ENCODE measurements at regions not wholly inside any gene's neighbourhood (a gene's known extent, or its start where the extent isn't known, plus 50 kb on each side); places are given as distances from the start of the nearest gene placed in this dataset.
"Not testable (repeated sequence)": the region's sequence is repeated elsewhere in the genome, so short reads cannot be mapped to it uniquely, and the experiment has no call there.

DNA sequence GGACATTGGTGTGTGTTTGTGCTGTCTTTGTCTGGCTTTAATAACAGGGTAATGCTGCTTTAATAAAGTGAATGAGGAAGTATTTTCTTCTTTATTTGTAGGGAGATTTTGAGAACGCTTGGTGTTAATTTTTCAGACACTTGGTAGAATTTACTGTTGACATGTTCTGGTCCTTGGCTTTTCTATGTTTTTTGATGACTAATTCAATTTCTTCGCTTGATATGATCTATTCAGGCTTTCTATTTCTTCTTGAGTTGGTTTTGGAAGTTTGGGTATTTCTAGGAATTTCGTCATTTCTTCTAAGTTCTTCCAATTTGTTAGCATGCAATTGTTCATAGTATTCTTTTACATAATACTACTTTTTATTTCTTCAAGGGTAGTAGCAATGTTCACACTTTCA lies 167.8 kb downstream of the TTC6 start:
- Histone ChIP-seq H4K20me1 (ENCODE audit: low read depth, low read length) (no peaks in the 10 kb centered on the region), H3K9ac (ENCODE audit: low read length) (no peak overlapping the region), H3K4me2 (ENCODE audit: low read depth, low read length, poor library complexity, severe bottlenecking) (no peak overlapping the region), H3K9me3 (ENCODE audit: insufficient read depth, low read length) (no peaks in the 10 kb centered on the region), H3K9me2 (replicated peaks; ENCODE audit: insufficient read depth, low read length) (no peaks in the 10 kb centered on the region), H3K4me3 (ENCODE audit: insufficient read depth, low read length, poor library complexity, severe bottlenecking) (no peak overlapping the region), H3K36me3 (ENCODE audit: low read length) (no peaks in the 10 kb centered on the region), H2AFZ (ENCODE audit: low read depth, low read length, severe bottlenecking) (no peak overlapping the region), H3F3A (ENCODE audit: insufficient read depth) (no peaks in the 10 kb centered on the region), H3K27ac (ENCODE audit: low read depth, low read length) (no peak overlapping the region), H3K27me3 (ENCODE audit: low read length) (no peaks in the 10 kb centered on the region), H3K79me2 (ENCODE audit: insufficient read depth, low read length) (no peaks in the 10 kb centered on the region)
- TF ChIP-seq, protein P1, sequence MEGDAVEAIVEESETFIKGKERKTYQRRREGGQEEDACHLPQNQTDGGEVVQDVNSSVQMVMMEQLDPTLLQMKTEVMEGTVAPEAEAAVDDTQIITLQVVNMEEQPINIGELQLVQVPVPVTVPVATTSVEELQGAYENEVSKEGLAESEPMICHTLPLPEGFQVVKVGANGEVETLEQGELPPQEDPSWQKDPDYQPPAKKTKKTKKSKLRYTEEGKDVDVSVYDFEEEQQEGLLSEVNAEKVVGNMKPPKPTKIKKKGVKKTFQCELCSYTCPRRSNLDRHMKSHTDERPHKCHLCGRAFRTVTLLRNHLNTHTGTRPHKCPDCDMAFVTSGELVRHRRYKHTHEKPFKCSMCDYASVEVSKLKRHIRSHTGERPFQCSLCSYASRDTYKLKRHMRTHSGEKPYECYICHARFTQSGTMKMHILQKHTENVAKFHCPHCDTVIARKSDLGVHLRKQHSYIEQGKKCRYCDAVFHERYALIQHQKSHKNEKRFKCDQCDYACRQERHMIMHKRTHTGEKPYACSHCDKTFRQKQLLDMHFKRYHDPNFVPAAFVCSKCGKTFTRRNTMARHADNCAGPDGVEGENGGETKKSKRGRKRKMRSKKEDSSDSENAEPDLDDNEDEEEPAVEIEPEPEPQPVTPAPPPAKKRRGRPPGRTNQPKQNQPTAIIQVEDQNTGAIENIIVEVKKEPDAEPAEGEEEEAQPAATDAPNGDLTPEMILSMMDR (IDR thresholded peaks at IDR 0.05; ENCODE audit: insufficient read depth, low read length, poor library complexity, severe bottlenecking), result no peak
- TF ChIP-seq EZH2phosphoT487 (conservative IDR thresholded peaks at IDR 0.05; ENCODE audit: low read length), result no peak

DNA sequence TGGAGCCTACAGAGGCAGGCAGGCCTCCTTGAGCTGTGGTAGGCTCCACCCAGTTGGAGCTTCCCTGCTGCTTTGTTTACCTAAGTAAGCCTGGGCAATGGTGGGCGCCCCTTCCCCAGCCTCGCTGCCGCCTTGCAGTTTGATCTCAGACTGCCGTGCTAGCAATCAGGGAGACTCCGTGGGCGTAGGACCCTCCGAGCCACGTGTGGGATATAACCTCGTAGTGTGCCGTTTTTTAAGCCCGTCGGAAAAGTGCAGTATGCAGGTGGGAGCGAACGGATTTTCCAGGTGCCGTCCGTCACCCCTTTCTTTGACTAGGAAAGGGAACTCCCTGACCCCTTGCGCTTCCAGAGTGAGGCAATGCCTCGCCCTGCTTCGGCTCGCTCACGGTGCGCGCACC lies 176.9 kb downstream of the TTC6 start:
- not testable (repeated sequence) for H3K4me2 ChIP-seq (ENCODE audit: low read depth, low read length, poor library complexity, severe bottlenecking); H3F3A ChIP-seq (ENCODE audit: insufficient read depth); H3K27me3 ChIP-seq (ENCODE audit: low read length); H4K20me1 ChIP-seq (ENCODE audit: low read depth, low read length); H3K27ac ChIP-seq (ENCODE audit: low read depth, low read length); H3K9me3 ChIP-seq (ENCODE audit: insufficient read depth, low read length); H3K9me2 ChIP-seq (replicated peaks; ENCODE audit: insufficient read depth, low read length); H3K36me3 ChIP-seq (ENCODE audit: low read length); H3K9ac ChIP-seq (ENCODE audit: low read length); H3K79me2 ChIP-seq (ENCODE audit: insufficient read depth, low read length); H2AFZ ChIP-seq (ENCODE audit: low read depth, low read length, severe bottlenecking); H3K4me3 ChIP-seq (ENCODE audit: insufficient read depth, low read length, poor library complexity, severe bottlenecking)

DNA sequence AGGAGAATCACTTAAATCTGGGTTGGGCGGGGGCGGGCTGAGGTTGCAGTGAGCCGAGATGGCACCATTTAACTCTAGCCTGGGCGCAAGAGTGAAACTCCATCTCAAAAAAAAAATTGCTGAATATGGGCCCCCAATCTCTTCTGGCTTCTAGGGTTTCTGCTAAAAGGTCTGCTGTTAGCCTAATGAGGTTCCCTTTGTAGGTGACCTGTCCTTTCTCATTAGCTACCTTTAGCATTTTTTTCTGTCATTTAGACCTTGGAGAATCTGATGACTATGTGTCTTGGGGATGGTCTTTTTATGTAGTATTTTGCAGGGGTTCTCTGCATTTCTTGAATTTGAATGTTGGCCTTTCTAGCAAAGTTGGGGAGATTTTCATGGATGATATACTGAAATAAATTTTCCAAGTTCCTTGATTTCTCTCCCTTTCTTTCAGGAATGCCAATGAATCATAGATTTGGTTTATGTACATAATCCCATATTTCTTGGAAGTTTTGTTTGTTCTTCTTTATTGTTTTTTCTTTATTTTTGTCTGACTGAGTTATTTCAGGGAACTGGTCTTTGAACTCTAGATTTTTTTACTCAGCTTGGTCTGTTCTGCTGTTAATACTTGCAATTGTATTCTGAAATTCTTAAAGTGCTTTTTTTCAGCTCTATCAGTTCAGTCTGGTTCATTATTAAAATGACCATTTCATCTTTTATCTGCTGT lies 181.5 kb downstream of the TTC6 start:
- H3K9me2 ChIP-seq (replicated peaks; ENCODE audit: insufficient read depth, low read length), result no peaks in the 10 kb centered on the region

More for the DNA sequence above, 181.5 kb downstream of the TTC6 start:
- Histone ChIP-seq H3K36me3 (ENCODE audit: low read length) (no peaks in the 10 kb centered on the region), H3K79me2 (ENCODE audit: insufficient read depth, low read length) (no peaks in the 10 kb centered on the region), H3F3A (ENCODE audit: insufficient read depth) (no peaks in the 10 kb centered on the region), H3K27me3 (ENCODE audit: low read length) (no peaks in the 10 kb centered on the region), H3K4me3 (ENCODE audit: insufficient read depth, low read length, poor library complexity, severe bottlenecking) (no peak overlapping the region), H3K9ac (ENCODE audit: low read length) (no peak overlapping the region), H3K9me3 (ENCODE audit: insufficient read depth, low read length) (no peaks in the 10 kb centered on the region), H2AFZ (ENCODE audit: low read depth, low read length, severe bottlenecking) (no peak overlapping the region), H3K27ac (ENCODE audit: low read depth, low read length) (no peak overlapping the region), H3K4me2 (ENCODE audit: low read depth, low read length, poor library complexity, severe bottlenecking) (no peak overlapping the region), H4K20me1 (ENCODE audit: low read depth, low read length) (no peaks in the 10 kb centered on the region)
- TF ChIP-seq EZH2phosphoT487 (conservative IDR thresholded peaks at IDR 0.05; ENCODE audit: low read length), result no peak
- TF ChIP-seq, protein P1 (IDR thresholded peaks at IDR 0.05; ENCODE audit: insufficient read depth, low read length, poor library complexity, severe bottlenecking), result no peak
